HG03378 (cell line): ENCODE measurements at regions not wholly inside any gene's neighbourhood (a gene's known extent, or its start where the extent isn't known, plus 50 kb on each side); places are given as distances from the start of the nearest gene placed in this dataset.

Experiments used
- ATAC-seq: cut with Tn5 transposase; IDR thresholded peaks from one replicate; pipeline ENCODE4 v1.9.1; 2021; ENCODE audit warnings: mild to moderate bottlenecking, moderate library complexity; ENCODE audit not compliant: unreplicated experiment

DNA sequence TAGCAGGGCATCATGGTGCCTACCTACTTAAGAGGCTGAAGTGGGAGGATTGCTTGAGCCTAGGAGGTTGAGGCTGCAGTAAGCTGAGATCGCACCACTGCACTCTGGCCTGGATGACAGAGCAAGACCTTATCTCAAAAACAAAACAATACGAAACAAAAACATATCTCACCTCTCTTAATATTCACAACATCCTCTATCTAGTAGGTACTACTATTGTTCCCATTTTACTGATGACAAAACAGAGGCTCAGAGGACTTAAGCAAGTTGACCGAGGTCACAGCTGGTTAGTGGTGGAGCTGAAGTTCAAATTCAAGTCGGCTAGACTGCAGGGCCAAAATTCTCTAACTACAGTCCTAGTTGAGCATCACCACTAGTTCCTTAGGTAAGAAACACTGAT lies 172.3 kb upstream of the EEA1 start:
- no peak for ATAC-seq

GRCh38 chr12:93102312-93102711 lies 173.2 kb upstream of the EEA1 start:
- ATAC-seq = no peak

- ATAC-seq = no peak
These were observed 173.6 kb upstream of the EEA1 start for GRCh38 chr12:93102744-93103143.

GRCh38 chr12:93103154-93103553 lies 174.1 kb upstream of the EEA1 start:
- ATAC-seq = no peak

DNA sequence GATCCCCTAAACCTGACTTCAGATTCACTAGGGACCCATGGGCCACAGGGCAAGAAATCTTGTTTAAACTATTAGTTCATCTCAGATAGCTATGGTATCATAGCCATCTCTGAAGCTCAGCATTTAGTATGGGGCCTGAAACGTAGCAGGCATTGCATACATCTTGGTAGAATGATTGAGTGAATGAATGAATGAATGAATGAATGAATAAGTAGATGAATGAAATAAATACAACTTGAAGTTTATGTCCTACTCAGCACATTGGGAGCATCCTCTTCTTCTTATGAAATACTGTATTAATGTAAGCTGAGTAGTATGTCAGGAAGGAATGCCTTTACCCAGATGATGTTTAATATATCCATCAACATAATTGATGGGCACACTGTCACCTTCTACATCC lies 175.4 kb upstream of the EEA1 start:
- ATAC-seq = no peak

DNA sequence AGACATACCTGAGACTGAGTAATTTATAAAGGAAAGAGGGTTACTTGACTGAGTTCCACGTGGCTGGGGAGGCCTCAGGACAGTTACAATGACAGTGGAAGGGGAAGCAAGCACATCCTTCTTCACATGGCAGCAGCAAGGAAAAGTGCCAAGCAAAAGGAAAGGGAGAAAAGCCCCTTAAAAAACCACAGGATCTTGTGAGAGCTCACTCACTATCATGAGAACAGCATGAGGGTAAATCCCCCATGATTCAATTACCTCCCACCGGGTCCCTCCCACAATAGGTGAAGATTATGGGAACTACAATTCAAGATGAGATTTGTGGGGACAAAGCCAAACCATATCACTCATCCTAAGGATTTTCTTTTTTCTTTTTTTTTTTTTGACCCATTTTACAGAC lies 177.8 kb upstream of the EEA1 start:
- ATAC-seq = no peak

DNA sequence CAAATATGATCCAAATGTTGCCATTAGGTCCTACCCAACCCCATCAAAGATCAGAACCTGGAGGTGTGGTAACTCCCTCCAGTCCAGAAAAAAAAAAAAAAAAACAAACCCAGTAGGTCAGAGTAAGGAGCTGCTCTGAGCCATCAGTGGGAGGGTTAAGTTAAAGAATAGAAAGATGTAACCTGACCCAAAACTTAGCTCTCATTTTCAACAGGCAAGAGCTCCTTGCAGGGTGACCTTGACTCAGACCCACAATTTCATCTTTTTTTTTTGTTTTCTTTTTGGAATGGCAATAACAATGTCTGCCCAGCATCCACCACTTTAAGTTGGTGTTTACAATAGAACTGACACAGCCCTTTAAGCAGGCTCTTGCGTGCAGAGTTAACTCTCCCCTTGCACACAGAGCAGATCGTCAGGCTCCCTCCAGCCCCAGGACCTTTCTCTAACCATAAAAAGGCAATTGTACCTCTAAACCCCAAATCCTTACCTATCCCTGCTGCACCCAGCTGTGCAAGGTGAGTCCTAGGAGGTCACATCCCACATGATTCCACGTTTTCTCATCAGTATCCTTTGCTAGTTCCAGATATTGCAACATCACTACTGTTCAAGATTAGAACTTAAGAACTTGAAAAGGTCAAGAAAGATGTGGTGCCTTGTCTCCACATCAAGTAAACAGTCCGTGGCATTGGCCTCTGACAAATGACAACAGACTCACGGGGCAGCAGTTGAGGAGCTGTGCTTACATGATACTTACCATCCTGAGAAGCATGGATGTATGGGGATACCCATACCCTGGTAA lies 178.6 kb upstream of the EEA1 start:
- no peak for ATAC-seq

DNA sequence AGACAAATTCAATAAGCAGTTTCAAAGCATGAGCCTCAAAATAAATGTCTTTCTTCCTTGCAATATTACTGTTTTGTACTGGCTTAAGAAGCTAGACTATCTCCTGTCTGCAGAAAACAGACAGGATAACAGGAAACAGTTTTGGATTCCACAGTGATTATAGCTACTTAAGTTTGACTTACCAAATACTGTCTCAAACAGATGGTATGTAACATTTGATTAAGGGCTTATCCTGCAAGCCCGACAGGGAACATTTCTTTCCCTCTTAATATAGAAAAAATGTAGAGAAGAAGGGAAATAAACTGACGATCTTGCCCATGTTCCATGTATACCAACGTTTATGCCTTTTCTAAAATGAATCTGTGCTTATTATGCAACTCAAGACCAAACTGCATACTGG lies 179.9 kb upstream of the EEA1 start:
- ATAC-seq = no peak

GRCh38 chr12:93109551-93110203 lies 180.6 kb upstream of the EEA1 start:
- ATAC-seq = no peak

- ATAC-seq = no peak
These were observed 182.7 kb upstream of the EEA1 start for GRCh38 chr12:93111773-93112172.

DNA sequence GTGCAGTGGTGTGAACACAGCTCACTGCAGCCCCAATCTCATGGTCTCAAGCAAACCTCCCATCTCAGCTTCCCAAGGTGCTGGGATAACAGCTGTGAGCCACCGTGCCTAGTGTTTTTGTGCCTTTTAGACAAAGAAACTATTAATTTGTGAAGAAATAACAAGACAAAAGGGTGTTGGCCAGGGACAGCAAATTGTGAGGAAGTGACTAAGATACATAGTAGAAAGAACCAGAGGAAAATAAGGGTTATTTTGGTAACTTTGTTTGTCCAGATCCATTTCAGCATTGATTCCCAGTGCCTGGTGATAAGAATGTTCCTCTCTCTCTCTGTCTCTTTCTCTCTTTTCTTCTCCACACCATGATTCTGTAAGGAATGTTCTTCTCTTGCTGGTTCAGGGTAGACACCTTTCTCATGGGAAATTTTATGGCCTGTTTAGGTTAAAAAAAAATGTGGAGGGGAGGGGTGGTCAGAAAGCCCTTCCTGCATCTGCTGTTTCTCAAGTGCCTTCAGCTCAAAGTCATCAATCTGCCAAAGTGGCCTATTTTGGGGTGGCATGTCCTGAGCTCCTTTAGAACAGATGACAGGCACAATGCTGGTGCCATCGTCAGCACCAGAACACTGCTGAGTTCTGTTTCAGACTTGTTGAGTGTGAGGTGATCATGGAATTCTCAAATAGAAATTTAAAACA lies 184.4 kb upstream of the EEA1 start:
- ATAC-seq = no peak

DNA sequence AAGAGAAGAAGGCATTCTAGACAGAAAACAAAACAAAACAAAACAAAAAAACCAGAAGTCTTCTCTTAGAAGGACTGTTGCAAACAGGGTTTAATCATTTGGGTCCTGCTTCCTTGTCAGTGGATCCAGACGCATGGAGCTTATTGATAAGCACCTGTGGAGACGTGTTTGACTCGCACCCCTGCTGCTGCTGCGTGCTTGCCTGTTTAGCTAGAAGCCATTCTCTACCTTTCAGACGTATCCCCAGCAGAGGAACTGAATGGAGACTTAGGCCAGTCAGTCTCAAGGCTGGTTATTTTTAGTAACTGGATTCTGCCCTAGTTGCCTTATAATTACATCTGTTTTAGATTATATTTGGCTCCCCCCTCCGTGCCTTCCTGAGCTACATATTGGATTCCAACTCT lies 186.1 kb upstream of the EEA1 start:
- no peak for ATAC-seq

- ATAC-seq = no peak
These were observed 186.6 kb upstream of the EEA1 start for GRCh38 chr12:93115646-93116045.

GRCh38 chr12:93116632-93117031 lies 187.5 kb upstream of the EEA1 start:
- ATAC-seq = no peak

- ATAC-seq = no peak
These were observed 192.8 kb upstream of the EEA1 start for GRCh38 chr12:93121729-93122488.

GRCh38 chr12:93122569-93123091 lies 193.5 kb upstream of the EEA1 start:
- no peak for ATAC-seq

- no peak for ATAC-seq
These were observed 196.0 kb upstream of the EEA1 start for GRCh38 chr12:93125126-93125525.

- ATAC-seq = peak; percentile 57
These were observed 197.0 kb upstream of the EEA1 start for GRCh38 chr12:93126069-93126474.

DNA sequence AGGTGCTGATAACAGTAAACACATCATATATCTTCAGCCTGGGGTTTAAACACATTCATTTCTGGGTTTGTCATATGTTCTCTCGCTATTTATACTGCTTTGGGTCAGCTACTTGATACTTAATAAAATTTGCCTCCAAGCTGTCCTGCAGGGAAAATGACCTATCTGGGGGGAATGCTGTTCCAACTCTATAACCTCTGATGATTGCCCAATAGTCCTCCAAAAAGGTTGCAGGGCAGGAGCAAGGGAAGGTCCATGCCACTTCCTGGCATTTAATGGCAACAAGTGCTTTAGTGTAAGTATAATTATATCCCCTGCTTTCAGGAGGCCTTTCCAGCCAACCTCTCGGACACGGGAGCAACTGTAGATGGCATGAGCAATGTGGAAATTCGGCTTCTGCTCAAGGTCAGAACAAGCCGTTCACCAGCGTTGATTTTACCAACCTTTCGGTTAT lies 198.0 kb upstream of the EEA1 start:
- no peak for ATAC-seq

DNA sequence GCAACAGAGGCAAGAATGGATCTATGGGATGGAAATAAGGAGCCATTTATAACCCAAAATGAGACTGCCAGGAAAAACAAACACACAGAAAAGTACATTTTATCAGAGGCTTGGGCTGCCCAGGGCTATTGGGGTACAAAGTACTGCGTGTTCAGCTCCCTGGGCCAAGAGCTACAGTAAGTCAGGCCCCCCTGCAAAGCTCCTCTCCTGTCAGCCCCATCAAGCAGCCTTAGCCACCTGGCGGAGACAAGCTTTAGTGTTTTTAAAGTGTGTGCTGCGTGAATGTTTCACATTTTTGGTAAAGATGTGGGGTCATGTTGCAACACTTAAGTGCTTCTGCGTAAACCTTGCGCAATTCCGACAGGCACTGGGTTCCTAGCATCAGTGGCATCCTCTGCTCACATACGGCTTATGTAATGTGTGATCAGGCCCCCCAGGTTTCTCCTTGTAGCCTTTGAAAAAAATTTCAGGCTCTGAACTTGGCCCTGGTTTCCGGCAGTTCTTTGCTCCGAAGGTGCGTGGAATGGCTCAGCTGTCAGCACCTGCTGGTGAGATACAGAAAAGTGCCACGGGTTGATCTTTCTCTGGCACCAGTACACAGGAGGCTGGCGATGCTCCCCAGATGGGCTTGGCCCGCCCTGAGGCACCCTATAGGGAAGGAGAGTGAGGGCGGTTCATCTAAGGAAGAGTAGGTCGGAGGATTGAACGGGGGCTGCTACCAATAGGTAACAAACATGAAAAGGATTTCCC lies 198.7 kb upstream of the EEA1 start:
- no peak for ATAC-seq
